Small intestine (tissue), 7 donors: ENCODE measurements at regions not wholly inside any gene's neighbourhood (a gene's known extent, or its start where the extent isn't known, plus 50 kb on each side); places are given as distances from the start of the nearest gene placed in this dataset.

Experiments used
- DNase-seq, 2 donors: peaks; one replicate each; pipeline versions ENCODE4 v3.0.0 to v3.0.0-alpha.2; 2013
- FAIRE-seq: peaks from 2 replicates; lab custom pipeline; 2012; peaks lifted over from hg19 to GRCh38; lab: Jason Lieb, UNC
- H3K27ac ChIP-seq, 3 donors: one replicate each; pipeline ENCODE4 v1.5.1; 2013; ENCODE audit warnings: low read length in 2 of 3, mild to moderate bottlenecking in 2 of 3, control low read depth in 1 of 3, inconsistent platforms in 1 of 3, low read depth in 1 of 3, moderate library complexity in 1 of 3
- H3K27me3 ChIP-seq, 3 donors: one replicate each; pipeline ENCODE4 v1.6.1; 2013; ENCODE audit warnings: low read length in 3 of 3, inconsistent platforms in 1 of 3; ENCODE audit not compliant: control insufficient read depth in 3 of 3, insufficient read depth in 3 of 3
- H3K36me3 ChIP-seq, 3 donors: one replicate each; pipeline ENCODE4 v1.6.1; 2013; ENCODE audit warnings: low read length in 3 of 3, inconsistent platforms in 1 of 3, low read depth in 1 of 3, mild to moderate bottlenecking in 1 of 3, moderate library complexity in 1 of 3; ENCODE audit not compliant: control insufficient read depth in 3 of 3, insufficient read depth in 2 of 3
- H3K4me1 ChIP-seq, 3 donors: one replicate each; pipeline ENCODE4 v1.6.1; 2013; ENCODE audit warnings: low read length in 2 of 3, inconsistent platforms in 1 of 3, low read depth in 1 of 3, mild to moderate bottlenecking in 1 of 3, moderate library complexity in 1 of 3; ENCODE audit not compliant: control insufficient read depth in 3 of 3, insufficient read depth in 2 of 3
- H3K4me3 ChIP-seq, 3 donors: one replicate each; pipeline ENCODE4 v1.5.1; 2013; ENCODE audit warnings: low read length in 3 of 3, control low read depth in 1 of 3, inconsistent platforms in 1 of 3, low read depth in 1 of 3, mild to moderate bottlenecking in 1 of 3, moderate library complexity in 1 of 3
- H3K9me3 ChIP-seq, 2 donors: one replicate each; pipeline ENCODE4 v1.6.1; 2013; ENCODE audit warnings: low read depth in 1 of 2, low read length in 1 of 2; ENCODE audit not compliant: control insufficient read depth in 2 of 2, insufficient read depth in 1 of 2
- WGBS, 3 donors: extraction: QIAGEN DNeasy Blood & Tissue Kit; methylation state at CpG; one replicate each; pipeline ENCODE4 v1.1.7; 2013; 5-methylcytosine and 5-hydroxymethylcytosine counted together
- donor health status: healthy with polysubstance abuse.
- donor health status: control.
- donor health status: control.
- donor health status: Bipolar disorder and iron deficiency.
- donor health status: healthy.

DNA sequence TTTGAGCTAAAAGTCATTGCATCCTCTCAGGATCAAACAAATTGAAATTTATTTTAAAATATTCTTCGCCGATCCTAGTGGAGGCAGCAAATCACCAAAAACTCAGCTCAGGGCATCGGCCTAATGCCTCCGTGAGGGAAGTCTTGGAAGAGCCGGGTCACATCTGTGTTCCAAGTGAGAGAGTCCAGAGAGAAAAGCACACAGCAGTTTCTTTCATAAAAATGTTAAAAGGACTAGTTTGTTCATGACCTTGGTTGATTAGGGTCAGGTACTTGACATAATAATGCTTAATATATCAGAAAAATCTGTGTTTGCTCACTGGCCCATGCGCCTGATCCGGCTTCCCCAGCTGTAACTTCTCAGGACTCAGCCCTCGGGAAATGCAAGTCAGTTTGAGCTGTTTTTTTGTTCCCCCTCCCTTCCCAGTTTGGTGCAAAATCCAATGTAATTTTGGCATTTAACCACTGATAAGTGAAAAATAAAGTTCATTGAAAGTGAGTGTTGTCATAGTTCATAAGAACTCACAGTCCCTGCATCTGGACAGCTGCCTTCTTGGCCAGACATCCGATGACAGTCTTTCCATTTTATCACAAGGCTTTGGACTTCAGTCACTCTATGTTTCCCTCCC lies 161.7 kb downstream of the CAND1 start:
- Histone ChIP-seq H3K27me3 (no peaks in the 10 kb centered on the region), H3K9me3 (no peaks in the 10 kb centered on the region), H3K4me3 (no peak overlapping the region), H3K36me3 (no peaks in the 10 kb centered on the region), H3K4me1 (peaks cover 18 to 67% (median 25%) of the 10 kb centered on the region in 3 donors), H3K27ac (peak overlapping the region; percentile 67 to 83 (median 80))
- DNase-seq (no peak), FAIRE-seq (no peak)
- WGBS, 3 donors = 61 to 72% (median 65%) methylated on average over 9 of the region's 9 CpGs

DNA sequence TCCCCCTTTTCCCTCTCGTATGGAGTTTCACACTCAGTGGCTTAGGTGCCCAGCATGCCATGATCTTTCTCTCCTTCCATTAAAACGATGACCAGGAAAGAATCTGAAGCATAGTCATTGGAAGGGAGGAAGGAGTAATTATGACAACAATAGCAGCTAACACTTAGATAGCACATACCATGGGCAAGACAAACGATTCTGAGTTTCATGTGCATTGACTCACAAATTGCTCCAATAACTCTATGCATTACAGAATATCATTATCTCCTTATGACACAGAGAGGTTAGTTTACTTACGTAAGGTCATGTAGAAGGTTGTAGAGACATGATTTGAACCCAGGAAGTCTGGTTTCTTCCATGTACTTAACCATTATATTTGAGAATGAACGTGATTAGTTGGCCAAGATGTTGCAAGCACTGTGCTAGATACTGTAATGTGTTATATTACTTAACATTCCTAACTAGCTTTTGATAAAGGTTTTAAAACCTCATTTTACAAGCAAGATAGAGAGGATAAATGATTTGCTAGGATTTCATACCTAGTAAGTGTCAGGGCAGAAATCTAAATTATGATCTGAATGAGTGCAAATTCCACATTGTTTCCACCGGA lies 162.4 kb downstream of the CAND1 start:
- H3K27me3 ChIP-seq = no peaks in the 10 kb centered on the region
- peaks cover 22 to 66% (median 28%) of the 10 kb centered on the region in 3 donors for H3K4me1 ChIP-seq
- FAIRE-seq = no peak
- no peaks in the 10 kb centered on the region for H3K9me3 ChIP-seq
- DNase-seq = peak; percentile 80 to 84
- WGBS, 3 donors = 34 to 51% (median 38%) methylated on average over 6 of the region's 6 CpGs
- H3K36me3 ChIP-seq = no peaks in the 10 kb centered on the region
- no peak overlapping the region for H3K4me3 ChIP-seq
- H3K27ac ChIP-seq = peak overlapping the region; percentile 67 to 83 (median 80)

DNA sequence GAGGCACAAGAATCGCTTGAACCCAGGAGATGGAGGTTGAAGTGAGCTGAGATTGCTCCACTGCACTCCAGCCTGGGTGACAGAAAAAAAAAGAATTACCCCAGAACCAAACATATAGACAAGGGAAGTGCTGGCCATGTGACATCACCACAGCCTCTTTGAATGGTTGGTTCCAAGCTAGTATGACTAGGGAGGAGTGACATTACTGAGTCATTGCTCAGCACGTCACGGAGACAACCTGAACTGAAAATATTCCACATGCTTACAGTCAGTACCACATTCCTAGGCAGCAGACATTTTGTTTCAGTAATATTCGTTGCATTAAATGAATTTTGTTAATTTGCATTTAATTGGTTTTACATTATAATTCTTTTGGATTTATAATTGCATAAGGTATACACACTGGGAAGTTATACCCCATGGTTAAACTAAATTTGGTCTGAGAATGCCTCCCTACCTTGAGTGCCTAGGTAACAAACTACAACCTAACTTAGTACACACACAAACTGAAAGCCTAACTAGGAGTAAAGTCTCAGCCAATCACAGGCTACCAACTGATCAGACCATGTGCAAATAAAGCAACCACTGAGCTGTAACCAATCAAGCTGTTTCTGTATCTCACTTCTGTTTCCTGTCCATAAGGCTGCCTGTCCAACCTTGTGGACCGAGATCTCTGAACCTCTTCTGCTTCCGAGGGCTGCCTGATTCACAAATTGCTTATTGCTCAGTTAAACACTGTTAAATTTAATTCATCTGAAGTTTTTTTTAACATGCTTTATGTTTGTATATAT lies 164.4 kb downstream of the CAND1 start:
- WGBS, 3 donors = 79 to 83% (median 79%) methylated on average over 6 of the region's 6 CpGs
- Histone ChIP-seq H3K27me3 (no peaks in the 10 kb centered on the region), H3K9me3 (no peaks in the 10 kb centered on the region), H3K27ac (peak overlapping the region in 1 of 3 donors; percentile 88), H3K36me3 (no peaks in the 10 kb centered on the region), H3K4me3 (no peak overlapping the region), H3K4me1 (peaks cover 9 to 51% (median 22%) of the 10 kb centered on the region in 3 donors)
- no peak for DNase-seq
- FAIRE-seq = no peak

DNA sequence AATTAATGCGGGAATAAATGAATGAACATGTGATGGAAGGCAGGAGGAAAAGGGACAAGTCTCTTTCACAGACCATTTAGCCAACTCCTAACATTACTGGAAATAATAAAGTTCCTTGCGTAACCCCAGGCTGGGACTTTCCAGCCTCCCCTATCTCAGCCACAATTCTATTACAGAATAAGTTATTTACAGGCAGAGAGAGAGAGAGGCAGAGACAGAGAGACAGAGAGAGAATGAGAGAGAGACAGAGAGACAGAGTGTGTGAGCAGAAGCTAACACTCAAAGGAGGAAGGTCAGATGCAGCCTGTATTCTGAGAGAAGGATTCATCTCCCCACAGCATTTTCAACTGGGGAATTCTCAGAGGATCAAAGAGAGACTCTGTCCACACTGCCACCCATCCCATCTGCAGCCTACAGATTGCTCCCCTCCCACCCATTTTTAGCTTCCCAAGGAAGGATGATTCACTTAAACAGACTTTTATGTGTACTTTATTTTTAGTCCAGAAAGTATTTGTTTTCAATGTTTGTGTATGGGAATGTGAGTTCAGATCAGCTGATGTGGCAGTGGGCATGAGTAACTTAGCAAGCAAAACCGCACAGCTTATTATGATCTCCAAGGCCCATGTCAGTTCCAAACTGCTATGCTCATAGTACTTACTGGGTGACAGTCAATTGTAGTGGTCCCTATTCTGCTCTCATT lies 165.7 kb downstream of the CAND1 start:
- H3K36me3 ChIP-seq = no peaks in the 10 kb centered on the region
- 15 to 51% (median 38%) methylated on average over 3 of the region's 3 CpGs for WGBS, 3 donors
- no peaks in the 10 kb centered on the region for H3K27me3 ChIP-seq
- H3K27ac ChIP-seq = peak overlapping the region in 2 of 3 donors; percentile 62 to 88
- H3K4me3 ChIP-seq = no peak overlapping the region
- FAIRE-seq = no peak
- H3K9me3 ChIP-seq = peaks cover 0 to 2% of the 10 kb centered on the region in 2 donors
- peaks cover 9 to 41% (median 13%) of the 10 kb centered on the region in 3 donors for H3K4me1 ChIP-seq
- peak in 1 of 2 donors; percentile 64 for DNase-seq

GRCh38 chr12:67436230-67436629 lies 167.1 kb downstream of the CAND1 start:
- Histone ChIP-seq H3K36me3 (no peaks in the 10 kb centered on the region), H3K9me3 (peaks cover 0 to 2% of the 10 kb centered on the region in 2 donors), H3K27ac (peak overlapping the region in 1 of 3 donors; percentile 88), H3K27me3 (no peaks in the 10 kb centered on the region), H3K4me1 (peaks cover 8 to 27% (median 9%) of the 10 kb centered on the region in 3 donors), H3K4me3 (no peak overlapping the region)
- WGBS, 3 donors = 12 to 48% (median 27%) methylated on average over 2 of the region's 2 CpGs
- no peak for FAIRE-seq
- DNase-seq = no peak

- FAIRE-seq = no peak
- WGBS, 3 donors = 67 to 79% (median 74%) methylated on average over 2 of the region's 2 CpGs
Observed at GRCh38 chr12:67437011-67437410, 167.9 kb downstream of the CAND1 start.

GRCh38 chr12:67439611-67440010 lies 170.5 kb downstream of the CAND1 start:
- no peak overlapping the region for H3K4me3 ChIP-seq
- no peaks in the 10 kb centered on the region for H3K27me3 ChIP-seq
- peaks cover 0 to 2% of the 10 kb centered on the region in 2 donors for H3K9me3 ChIP-seq
- no peak for FAIRE-seq
- peaks cover 7 to 25% (median 9%) of the 10 kb centered on the region in 3 donors for H3K4me1 ChIP-seq
- WGBS, 3 donors = 89 to 97% (median 92%) methylated on average over 3 of the region's 3 CpGs
- no peak overlapping the region for H3K27ac ChIP-seq
- H3K36me3 ChIP-seq = no peaks in the 10 kb centered on the region
- no peak for DNase-seq

More at GRCh38 chr12:67437011-67437410, 167.9 kb downstream of the CAND1 start:
- no peak for DNase-seq
- Histone ChIP-seq H3K27ac (no peak overlapping the region), H3K4me1 (peaks cover 8 to 27% (median 9%) of the 10 kb centered on the region in 3 donors), H3K9me3 (peaks cover 0 to 2% of the 10 kb centered on the region in 2 donors), H3K27me3 (no peaks in the 10 kb centered on the region), H3K36me3 (no peaks in the 10 kb centered on the region), H3K4me3 (no peak overlapping the region)
